DMS153 treated with DMSO at 0.1 percent for 48 hours (cell line): ENCODE measurements at regions not wholly inside any gene's neighbourhood (a gene's known extent, or its start where the extent isn't known, plus 50 kb on each side); places are given as distances from the start of the nearest gene placed in this dataset.

Source experiments
- DNase-seq: peaks from one replicate; lab custom pipeline; 2025; ENCODE audit not compliant: unreplicated experiment; lab: John Stamatoyannopoulos, UW

GRCh38 chr13:75231235-75231634 is 250.7 kb downstream of the TBC1D4 start:
- no peak for DNase-seq

GRCh38 chr13:75226733-75227435 is 255.1 kb downstream of the TBC1D4 start:
- no peak for DNase-seq

- DNase-seq: no peak
Measured at GRCh38 chr13:75226092-75226491, 255.9 kb downstream of the TBC1D4 start.

GRCh38 chr13:75225288-75226032 is 256.5 kb downstream of the TBC1D4 start:
- DNase-seq: no peak

- no peak for DNase-seq
Measured at GRCh38 chr13:75224053-75224742, 257.8 kb downstream of the TBC1D4 start.

- DNase-seq: no peak
Measured at GRCh38 chr13:75222031-75222430, 259.9 kb downstream of the TBC1D4 start.

GRCh38 chr13:75220861-75221260 is 261.1 kb downstream of the TBC1D4 start:
- no peak for DNase-seq

- no peak for DNase-seq
Measured at GRCh38 chr13:75220238-75220542, 261.8 kb downstream of the TBC1D4 start.

GRCh38 chr13:75219479-75220237 is 262.3 kb downstream of the TBC1D4 start:
- peak; percentile 76 for DNase-seq

- no peak for DNase-seq
Measured at GRCh38 chr13:75217949-75218348, 264.0 kb downstream of the TBC1D4 start.

- DNase-seq: no peak
Measured at GRCh38 chr13:75216038-75216437, 265.9 kb downstream of the TBC1D4 start.

- no peak for DNase-seq
Measured at GRCh38 chr13:75214846-75215245, 267.1 kb downstream of the TBC1D4 start.

GRCh38 chr13:75202981-75203380 is 279.0 kb downstream of the TBC1D4 start:
- DNase-seq: no peak

GRCh38 chr13:75197803-75198202 is 284.2 kb downstream of the TBC1D4 start:
- DNase-seq: no peak

GRCh38 chr13:75196147-75196837 is 285.7 kb downstream of the TBC1D4 start:
- no peak for DNase-seq

GRCh38 chr13:75195495-75196146 is 286.3 kb downstream of the TBC1D4 start:
- no peak for DNase-seq

- DNase-seq: no peak
Measured at GRCh38 chr13:75194717-75195462, 287.1 kb downstream of the TBC1D4 start.

GRCh38 chr13:75186379-75186778 is 295.6 kb downstream of the TBC1D4 start:
- no peak for DNase-seq

GRCh38 chr13:75181906-75182305 is 300.1 kb downstream of the TBC1D4 start:
- DNase-seq: no peak
